ENCODE measurements at regions not wholly inside any gene's neighbourhood (a gene's known extent, or its start where the extent isn't known, plus 50 kb on each side); places are given as distances from the start of the nearest gene placed in this dataset.
"Not testable (repeated sequence)": the region's sequence is repeated elsewhere in the genome, so short reads cannot be mapped to it uniquely, and the experiment has no call there.

DNA sequence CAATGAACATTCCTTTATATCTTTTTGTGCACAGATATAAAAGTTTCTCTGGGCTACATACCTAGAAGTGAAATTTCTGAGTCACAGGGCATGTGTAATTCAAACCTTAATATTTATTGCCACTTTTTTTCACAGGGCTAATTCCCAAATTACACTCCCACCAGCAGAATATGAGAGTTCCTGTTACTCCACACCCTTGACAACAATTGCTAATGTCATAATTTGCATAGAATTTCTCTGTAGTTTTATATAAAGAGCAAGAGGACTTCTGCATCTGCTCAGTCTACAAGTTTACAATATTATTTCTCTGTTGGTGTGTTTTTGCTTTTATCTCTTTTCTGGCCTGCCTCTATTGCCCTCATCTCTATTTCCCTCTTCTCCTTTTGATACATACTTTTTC lies 518.5 kb downstream of the ZNF608 start:
- DNase-seq (ENCODE audit: low spot score): no peak

- DNase-seq (ENCODE audit: low spot score): no peak
Measured at GRCh38 chr5:124220418-124220817, 526.0 kb downstream of the ZNF608 start.

GRCh38 chr5:124212934-124213333 lies 533.5 kb downstream of the ZNF608 start:
- no peak for DNase-seq (ENCODE audit: low spot score)

- DNase-seq (ENCODE audit: low spot score): no peak
Measured at GRCh38 chr5:124210111-124210910, 536.1 kb downstream of the ZNF608 start.

- no peak for DNase-seq (ENCODE audit: low spot score)
Measured at GRCh38 chr5:124207118-124207517, 539.3 kb downstream of the ZNF608 start.

DNA sequence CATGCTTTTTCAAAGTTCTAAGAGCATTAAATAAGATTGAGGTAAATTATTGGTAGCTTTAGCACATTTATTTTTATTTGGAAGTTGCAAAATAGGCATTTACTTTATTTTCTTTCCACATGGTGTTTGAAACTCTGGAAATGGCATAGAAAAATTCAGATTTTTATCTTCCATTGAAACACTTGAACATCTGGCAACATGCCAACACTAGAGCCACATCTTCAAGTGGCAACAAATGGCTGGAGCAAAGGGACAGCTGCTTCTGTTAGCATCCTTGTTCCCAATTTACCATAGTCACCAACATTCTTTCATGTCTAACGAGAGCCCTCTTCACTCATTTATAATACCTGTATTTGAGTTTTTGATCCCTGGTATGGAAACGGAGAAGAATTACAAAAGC lies 539.9 kb downstream of the ZNF608 start:
- DNase-seq (ENCODE audit: low spot score): no peak

DNA sequence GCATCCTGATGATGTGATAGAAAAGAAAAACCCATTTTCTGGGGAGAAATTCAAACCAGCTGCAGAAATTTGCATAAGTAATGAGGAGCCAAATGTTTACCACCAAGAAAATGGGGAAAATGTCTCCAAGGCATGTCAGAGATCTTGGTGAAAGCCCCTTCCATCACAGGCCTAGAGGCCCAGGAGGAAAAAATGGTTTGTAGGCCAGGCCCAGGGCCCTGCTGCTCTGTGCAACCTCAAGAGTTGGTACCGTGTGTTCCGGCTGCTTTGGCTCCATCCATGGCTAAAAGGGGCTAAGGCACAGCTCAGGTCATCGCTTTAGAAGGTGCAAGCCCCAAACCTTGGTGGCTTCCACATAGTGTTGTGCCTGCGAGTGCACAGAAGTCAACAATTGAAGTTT lies 543.1 kb downstream of the ZNF608 start:
- DNase-seq (ENCODE audit: low spot score): no peak

DNA sequence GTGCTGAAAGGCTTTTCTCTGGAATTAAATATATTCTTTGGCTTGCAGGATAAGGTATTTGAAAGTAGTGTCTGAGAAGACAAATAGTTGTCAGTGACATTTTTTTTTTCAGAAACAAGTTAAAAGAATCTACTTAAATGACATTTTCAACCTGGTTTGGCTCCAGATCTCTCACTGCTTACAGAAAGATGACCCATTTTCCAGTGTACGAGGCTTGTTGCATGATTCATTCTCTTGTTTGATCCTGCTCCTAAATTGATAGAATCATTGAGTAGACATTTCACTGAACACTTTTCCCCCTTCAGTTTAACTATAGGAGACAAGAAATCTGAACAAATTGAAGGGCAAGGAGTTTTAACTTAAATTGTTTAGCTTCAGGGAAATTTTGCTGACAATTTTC lies 546.1 kb downstream of the ZNF608 start:
- DNase-seq (ENCODE audit: low spot score): no peak

DNA sequence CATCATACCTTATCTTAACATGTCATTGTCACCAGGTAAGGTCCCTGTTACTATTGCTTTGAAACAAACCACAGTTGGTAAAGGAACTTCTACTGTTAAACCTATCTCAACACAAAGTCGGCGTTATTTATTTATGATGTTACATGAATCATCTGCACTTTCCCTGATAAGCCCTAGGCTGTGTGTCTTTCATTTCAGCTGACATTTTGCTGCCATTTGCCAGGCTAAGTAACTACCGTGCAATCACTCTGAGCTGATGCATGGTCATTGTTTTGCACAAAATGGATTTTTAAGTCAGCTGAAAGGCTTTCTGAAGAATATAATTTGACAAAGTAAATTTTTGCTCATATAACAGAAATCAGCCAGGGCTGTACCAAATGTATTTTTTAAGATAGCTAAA lies 546.5 kb downstream of the ZNF608 start:
- DNase-seq (ENCODE audit: low spot score): no peak

DNA sequence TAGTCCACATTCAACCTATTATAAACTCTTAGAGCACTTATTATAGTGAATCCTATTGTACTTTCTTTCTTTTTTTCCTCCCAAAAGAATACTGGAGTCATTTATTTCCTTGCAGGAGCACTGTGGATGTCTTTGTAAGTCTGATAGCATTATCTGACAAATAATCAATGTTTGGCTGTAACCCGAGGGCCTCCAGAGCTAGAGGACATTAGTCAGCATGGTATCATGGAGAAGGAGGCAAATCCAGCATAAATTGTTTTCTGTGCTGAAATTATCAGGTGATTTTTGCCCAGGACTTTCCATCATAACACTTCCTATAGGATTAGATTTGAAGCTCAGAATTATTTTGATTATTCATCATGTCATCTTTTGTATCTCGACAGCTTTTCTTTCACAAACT lies 551.0 kb downstream of the ZNF608 start:
- peak; percentile 8 for DNase-seq (ENCODE audit: low spot score)

DNA sequence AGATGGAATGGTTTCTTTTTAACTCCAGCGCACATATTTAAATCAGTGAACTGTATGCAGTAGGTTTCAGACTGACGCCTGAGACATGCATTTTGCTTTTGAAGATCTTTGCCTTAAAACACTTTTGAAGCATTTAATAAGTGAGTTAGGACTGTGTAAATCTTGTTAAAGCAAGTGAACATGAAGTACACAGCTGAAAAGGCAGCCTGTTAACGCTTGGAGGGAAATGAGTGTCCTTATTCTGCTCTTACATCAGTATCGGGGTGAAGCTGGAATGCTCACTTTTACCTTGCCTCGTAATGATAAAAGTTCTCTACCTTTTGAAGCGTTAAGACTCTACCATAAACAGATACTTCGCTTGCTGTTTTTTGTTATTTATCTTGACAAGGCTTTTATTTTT lies 552.2 kb downstream of the ZNF608 start:
- no peak for DNase-seq (ENCODE audit: low spot score)

DNA sequence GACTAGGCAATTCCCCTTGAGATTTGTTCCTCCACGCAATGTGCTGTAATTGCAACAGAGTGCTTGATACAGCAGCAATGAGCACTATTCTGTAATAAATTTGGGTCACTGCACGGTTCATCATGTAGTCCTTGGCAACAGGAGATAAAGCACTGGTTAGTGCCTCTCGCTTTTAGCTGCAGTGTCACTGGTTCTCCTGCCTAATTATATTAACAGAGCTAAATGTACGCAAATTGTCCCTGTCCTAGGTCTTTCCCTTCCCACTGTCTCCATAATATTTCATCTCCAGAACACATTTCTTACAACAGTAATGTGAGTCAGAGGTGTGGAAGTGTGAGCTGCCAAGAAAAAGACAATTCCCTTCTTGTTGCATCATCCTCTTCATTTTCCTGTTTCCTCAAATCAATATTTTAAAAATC lies 553.1 kb downstream of the ZNF608 start:
- DNase-seq (ENCODE audit: low spot score): no peak

- no peak for DNase-seq (ENCODE audit: low spot score)
Measured at GRCh38 chr5:124192716-124193115, 553.7 kb downstream of the ZNF608 start.

- no peak for DNase-seq (ENCODE audit: low spot score)
Measured at GRCh38 chr5:124185716-124186115, 560.7 kb downstream of the ZNF608 start.

DNA sequence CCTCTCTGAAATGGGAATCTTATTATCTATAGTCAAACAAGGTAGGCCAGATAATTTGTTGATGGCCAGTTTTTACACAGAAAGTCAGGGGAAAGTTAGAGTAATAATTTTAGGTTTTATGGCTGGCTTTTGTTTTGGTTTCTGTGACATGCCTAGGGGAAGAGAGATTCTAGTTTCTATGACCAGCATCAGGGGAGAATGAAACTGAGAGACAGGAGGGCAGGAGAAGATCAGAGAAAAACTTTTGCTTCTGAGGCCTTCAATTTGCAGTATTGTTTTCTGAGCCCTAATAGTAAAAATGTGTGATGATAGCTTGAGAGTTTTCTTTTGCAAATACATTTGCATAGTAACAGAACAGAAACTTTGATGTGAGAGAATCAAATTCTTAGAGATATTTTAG lies 564.3 kb downstream of the ZNF608 start:
- no peak for DNase-seq (ENCODE audit: low spot score)

DNA sequence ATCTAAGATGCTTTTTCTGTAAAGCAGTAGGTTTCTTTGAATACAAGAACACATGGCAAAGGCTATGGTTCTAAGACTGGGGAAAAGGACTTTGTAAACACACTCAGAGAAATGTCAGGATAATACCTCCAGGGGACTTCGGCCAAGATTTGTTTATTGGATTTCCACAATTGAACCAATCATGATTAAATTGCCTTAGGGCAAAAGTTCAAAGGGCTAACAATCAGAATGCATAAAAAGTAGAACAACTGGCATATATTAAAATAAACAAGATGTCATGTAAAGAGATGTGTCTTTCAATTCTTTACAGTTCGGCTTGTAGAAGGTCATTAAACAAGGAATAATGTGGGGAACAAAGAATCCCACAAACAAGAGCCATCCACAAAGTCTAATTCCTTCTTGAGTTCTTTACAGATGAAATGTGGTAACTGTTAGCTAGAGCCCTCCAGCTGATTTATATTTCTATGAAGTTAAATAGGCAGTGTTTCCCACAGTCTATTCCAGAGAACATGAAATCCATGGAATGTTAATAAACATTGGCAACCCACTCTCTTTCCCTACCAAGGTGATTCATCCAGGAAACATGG lies 565.5 kb downstream of the ZNF608 start:
- no peak for DNase-seq (ENCODE audit: low spot score)

DNA sequence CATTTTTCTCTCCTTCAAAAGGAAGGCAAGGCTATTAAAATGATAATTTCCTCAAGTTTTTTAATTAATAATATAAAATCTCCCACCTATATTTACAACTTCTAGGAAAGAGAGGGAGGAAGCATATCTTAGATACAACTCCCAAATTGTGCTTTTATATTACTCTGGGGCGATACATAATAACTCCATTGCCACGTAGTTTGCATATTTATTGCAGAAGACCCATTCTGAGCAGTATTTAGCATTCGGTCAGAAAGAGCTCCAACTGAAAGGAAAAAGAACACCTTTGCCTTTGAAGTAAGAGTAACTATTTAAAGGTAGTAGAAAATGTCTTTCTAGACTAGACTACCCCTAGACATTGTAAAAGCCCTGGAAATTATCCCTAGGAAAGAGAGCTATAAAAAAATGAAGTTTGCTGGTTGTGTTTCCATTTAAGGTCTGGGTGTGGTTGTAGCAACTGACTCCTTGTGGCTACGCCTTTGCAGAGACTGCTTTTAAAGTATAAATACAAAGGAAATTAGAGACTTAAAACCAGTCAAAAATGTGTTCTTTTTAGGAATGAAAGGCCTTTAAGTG lies 566.1 kb downstream of the ZNF608 start:
- DNase-seq (ENCODE audit: low spot score): no peak

- no peak for DNase-seq (ENCODE audit: low spot score)
Measured at GRCh38 chr5:124179819-124180218, 566.6 kb downstream of the ZNF608 start.

- DNase-seq (ENCODE audit: low spot score): no peak
Measured at GRCh38 chr5:124178050-124178449, 568.4 kb downstream of the ZNF608 start.

GRCh38 chr5:124176692-124177091 lies 569.7 kb downstream of the ZNF608 start:
- no peak for DNase-seq (ENCODE audit: low spot score)

GRCh38 chr5:124173386-124173785 lies 573.1 kb downstream of the ZNF608 start:
- no peak for DNase-seq (ENCODE audit: low spot score)

DNA sequence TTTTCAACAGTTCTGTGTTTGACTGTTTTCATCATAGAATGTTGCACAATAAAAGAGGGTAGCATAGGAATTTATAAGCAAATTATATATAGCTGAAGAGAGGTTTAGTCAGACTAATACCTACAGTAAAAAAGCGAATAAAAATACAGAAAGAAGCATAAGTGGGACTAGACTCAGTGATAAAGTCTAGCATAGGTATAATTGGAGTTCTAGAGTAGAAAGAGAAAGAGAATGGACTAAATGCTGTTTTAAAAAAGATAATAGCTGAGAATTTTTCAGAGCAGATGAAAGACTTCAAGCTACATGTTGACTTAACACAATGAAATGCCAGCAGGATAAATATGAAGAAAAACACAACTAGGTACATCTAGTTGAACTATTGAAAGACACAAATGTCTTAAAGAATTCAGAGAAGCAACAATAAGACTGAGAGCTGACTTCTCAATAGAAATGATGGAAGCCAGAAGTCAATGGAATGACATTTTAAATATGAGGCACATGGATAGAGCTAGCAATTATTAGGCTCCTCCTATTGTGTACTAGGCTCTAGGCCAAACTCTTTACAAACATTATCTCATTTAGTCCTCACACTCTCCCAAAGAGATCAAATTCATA lies 573.9 kb downstream of the ZNF608 start:
- DNase-seq (ENCODE audit: low spot score): no peak

GRCh38 chr5:124168093-124168492 lies 578.3 kb downstream of the ZNF608 start:
- DNase-seq (ENCODE audit: low spot score): not testable (repeated sequence)

Data from COLO829 (cell line).